ENCODE measurements at regions not wholly inside any gene's neighbourhood (a gene's known extent, or its start where the extent isn't known, plus 50 kb on each side); places are given as distances from the start of the nearest gene placed in this dataset.
A peak's percentile ranks its signal among the peaks of the same experiment; 100 is the strongest.

DNA sequence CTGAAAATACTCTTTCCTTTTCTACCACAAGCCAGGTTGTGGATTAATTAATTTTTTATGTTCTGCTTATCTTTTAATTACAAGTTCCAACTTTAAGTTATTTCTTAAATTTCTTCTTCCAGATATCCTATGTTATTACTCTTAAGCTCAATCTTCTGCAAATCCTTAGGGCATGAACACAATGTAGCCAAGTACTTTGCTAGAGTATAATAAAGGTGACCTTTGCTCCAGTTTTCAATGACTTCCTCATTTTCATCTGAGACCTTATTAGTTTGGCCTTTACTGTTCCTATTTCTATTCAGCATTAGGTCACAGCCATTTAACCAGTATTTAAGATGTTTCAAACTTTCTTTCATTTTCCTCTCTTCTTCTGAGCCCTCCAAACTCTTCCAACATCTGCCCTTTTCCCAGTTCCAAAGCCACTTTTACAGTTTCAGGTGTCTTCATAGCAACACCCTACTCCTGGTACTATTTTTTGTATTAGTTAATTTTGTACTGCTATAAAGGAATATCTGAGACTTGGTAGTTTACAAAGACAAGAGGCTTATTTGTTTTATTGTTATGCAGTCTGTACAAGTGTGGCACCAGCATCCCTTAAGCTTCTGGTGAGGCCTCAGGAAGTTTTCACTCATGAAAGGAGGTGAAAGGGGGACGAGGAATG is 886.2 kb upstream of the GHITM start:
- DNase-seq = no peak

DNA sequence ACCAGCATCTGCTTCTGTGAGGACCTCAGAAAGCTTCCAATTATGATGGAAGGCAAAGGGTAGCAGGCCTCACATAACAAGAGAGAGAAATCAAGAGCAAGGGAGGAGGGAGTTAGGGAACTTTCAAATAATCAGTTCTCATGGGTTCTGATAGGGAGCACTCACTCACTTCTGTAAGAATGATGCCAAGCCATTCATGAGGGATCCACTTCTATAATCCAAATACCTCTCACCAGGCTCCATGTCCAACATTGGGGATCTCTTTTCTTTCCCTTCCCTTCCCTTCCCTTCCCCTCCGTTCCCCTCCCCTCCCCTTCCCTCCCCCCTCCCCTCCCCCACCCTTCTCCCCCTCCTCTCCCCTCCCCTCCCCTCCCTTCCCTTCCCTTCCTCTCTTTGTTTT is 884.6 kb upstream of the GHITM start:
- DNase-seq = no peak

DNA sequence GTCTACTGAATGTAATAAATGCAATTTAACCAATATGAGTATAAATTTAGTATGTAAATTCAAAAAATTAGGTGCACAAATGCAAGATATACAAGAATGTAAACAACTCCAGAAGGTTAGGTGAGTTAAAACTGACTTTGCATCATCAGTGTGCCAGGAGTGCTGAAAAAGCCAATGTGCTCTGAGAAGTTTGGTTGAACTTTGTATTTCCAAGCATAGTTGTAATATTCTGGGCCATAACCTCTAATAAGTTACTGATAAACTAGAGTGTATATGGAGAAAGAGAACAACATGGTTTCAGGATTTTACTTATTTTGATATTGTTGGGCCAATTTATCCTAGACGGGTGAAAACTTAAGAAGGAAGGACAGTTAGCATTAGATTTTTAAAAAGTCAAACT is 876.9 kb upstream of the GHITM start:
- DNase-seq = no peak

GRCh38 chr10:83272666-83273434 is 866.5 kb upstream of the GHITM start:
- DNase-seq = peak; percentile 46

GRCh38 chr10:83274088-83274487 is 865.2 kb upstream of the GHITM start:
- no peak for DNase-seq

DNA sequence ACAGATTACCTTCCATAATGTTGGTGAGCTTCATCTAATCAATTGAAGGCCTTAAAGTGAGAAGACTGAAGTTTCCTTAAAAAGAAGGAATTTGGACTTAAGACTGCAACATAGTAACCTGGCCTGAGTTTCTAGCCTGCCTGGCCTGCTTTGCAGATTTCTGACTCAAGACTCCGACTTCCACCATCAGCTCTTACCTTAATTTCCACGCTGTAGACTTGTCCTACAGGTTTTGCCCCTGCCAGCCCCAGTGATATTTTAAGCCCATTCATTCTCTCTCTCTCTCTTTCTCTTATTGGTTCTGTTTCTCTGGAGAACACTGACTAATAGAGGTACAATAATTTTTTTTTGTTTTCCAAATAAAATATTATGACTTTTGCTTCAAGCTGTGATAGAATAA is 862.3 kb upstream of the GHITM start:
- DNase-seq = no peak

DNA sequence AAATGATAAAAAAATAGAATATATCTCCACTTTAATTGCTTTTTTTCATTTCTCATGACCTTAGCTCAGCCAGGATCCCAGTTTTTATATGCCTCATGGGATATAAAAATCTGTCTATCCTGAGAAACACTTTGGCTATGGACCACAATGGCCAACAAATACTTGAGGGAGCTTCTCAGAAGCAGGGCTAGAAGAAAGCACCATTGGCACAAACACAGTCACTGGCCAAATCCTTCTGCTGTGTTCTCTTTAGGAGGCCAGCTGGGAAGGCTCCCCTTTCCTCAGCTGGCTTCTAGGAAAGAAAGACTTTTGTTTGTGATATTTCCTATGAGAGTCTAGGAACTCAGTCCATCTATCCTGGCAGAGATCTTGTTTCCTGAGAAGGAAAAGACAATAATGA is 856.2 kb upstream of the GHITM start:
- no peak for DNase-seq

- no peak for DNase-seq
These were observed 851.9 kb upstream of the GHITM start for GRCh38 chr10:83287374-83287773.

GRCh38 chr10:83289373-83289772 is 849.9 kb upstream of the GHITM start:
- DNase-seq = no peak

- no peak for DNase-seq
These were observed 849.4 kb upstream of the GHITM start for GRCh38 chr10:83289948-83290347.

DNA sequence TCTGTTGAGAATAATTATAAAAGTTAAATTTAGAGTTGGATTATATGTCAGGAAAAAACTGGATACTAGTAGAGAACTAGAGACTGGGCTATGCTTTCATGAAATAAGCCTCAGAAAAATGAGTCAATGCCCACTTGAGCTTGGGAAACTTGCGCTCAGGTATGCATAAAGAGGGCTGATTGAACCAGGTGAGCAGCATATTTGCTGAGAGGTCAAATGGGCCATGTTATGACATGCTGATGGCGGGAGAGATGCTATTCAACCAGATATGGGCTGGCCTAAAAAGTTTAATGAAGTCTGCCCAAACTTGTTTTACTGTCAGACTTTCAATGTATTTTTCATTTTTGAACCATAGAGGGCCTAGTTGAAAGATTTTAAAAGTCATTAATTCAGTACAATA is 837.6 kb upstream of the GHITM start:
- no peak for DNase-seq

- DNase-seq = no peak
These were observed 836.7 kb upstream of the GHITM start for GRCh38 chr10:83302623-83303022.

- DNase-seq = no peak
These were observed 828.6 kb upstream of the GHITM start for GRCh38 chr10:83310688-83311087.

DNA sequence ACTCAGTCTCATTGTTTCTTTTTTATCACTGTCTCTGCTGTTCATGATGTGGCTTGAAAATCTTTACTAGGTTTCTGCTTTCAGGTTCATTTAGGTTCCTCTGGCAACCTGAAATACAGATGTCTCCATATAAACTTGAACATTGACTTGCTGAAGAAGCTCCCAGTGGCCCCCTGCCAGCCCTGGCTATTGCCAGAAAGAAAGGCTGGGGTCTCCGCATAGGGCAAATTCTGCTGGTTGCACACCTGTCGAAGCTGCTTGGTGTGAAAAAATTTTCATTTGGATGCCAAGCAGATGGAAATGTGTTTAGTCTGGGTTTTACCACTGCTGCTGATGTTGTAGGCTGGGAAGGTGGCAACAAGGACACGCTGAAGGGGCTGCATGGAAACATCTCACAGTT is 826.7 kb upstream of the GHITM start:
- no peak for DNase-seq

GRCh38 chr10:83332690-83333089 is 806.6 kb upstream of the GHITM start:
- peak; percentile 3 for DNase-seq

DNA sequence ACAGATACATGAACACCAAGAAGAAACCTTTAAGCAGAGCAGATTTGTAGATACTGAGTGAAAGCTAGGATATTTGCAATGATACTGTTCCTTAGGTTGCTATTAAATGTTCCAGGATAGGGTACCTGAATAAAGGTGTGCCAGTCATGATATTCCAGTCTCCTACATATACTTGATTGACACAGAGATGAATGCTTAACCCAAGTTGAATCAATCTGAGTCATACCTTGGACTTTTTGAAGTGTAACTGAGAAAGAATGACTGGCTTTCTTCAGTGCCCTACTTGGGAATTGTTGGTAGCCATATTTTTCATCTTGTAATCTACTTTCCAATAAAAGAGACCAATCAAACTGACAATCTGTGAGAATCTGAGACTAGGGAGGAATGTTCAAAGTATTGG is 805.7 kb upstream of the GHITM start:
- DNase-seq = no peak

DNA sequence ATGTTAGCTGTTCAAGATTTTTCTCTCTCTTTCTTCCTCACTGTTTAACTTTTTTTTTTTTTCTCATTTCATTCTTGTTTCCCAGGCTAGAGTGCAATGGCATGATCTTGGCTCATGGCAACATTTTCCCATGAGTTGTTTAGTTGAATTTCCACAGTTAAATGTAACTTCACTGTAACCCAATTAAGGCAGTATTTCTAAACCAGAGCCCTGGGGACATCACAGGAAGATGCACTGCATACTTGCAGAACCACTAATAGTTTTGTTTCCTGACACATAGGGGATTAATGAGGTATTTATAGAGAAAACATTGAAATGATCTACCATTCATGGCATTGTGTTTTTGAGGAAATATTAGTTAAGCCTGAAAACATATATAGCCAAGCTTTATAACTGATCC is 795.6 kb upstream of the GHITM start:
- DNase-seq = peak; percentile 52

- peak; percentile 55 for DNase-seq
These were observed 792.9 kb upstream of the GHITM start for GRCh38 chr10:83346266-83346910.

GRCh38 chr10:83352588-83352987 is 786.7 kb upstream of the GHITM start:
- no peak for DNase-seq

DNA sequence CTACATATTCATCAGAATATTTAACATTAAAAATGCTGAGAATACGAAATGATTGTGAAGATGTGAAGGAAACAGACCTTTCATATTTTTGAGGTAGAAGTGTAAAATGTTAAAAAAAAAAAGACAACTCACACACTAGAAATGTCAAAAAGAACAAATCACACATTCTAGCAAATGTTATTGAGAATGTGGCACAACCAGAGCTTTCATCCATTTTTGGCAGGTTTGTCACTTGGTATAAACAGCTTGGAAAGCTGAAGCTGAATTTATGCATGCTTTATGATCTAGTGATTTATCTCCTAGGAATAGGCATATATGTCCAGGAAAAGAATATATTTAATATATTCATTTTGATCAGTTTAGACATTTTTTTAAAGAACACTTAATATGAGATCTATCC is 784.9 kb upstream of the GHITM start:
- DNase-seq = no peak

GRCh38 chr10:83357004-83357403 is 782.3 kb upstream of the GHITM start:
- DNase-seq = no peak

GRCh38 chr10:83357627-83358026 is 781.7 kb upstream of the GHITM start:
- no peak for DNase-seq

DNA sequence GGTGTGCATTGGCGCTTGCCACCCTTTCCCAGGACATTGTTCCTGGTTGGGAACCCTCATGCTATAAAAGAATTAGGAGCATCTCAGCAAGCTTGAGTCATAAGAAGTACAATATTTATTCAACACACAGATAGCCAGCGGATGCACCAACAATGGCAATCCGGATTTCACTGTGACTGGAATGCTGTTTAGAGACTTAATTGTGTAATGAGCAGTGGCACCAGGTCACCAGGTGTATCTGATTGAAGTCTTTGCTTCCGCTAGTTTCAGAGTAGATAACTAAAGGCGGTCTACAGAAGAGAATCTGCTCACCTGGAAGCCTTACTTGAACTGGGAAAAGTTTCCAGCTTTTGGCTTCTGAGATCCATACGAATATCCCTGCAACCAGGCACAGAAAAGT is 772.3 kb upstream of the GHITM start:
- DNase-seq = no peak
